OCI-LY3 (cell line): ENCODE measurements at regions not wholly inside any gene's neighbourhood (a gene's known extent, or its start where the extent isn't known, plus 50 kb on each side); places are given as distances from the start of the nearest gene placed in this dataset.

Experiments
- EZH2phosphoT487 ChIP-seq: fragments of 200-600 bp; shearing (Covaris generic); IDR thresholded peaks from 2 replicates; pipeline ENCODE4 v1.6.1; 2018; ENCODE audit warnings: antibody characterized with exemption, mixed run types, low read depth
- TF ChIP-seq, protein P1 (sequence below): fragments of 200-600, 300-600 bp; sonication (generic); IDR thresholded peaks from 2 replicates; pipeline ENCODE4 v1.5.1; 2014; ENCODE audit warnings: antibody characterized with exemption, low read length, low read depth

DNA sequence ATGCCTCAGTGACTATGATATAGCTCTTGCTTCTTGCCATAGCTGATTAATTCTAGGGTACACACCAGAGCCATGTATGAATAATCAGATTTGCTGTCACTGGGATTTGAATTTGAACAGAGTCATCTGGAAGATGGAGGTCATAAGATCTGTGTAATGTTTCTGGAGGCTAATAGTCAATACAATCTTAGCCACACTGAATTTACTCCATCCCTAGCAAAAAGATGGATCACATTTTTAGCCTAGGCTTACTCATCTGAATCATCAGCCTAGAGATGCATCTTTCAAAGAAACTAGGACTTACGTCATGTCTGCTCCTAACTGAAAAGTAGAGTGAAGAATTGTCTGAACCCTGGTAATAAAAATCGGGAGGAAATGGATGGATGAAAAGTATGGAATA is 142.3 kb upstream of the ZNF804B start:
- TF ChIP-seq, protein P1, sequence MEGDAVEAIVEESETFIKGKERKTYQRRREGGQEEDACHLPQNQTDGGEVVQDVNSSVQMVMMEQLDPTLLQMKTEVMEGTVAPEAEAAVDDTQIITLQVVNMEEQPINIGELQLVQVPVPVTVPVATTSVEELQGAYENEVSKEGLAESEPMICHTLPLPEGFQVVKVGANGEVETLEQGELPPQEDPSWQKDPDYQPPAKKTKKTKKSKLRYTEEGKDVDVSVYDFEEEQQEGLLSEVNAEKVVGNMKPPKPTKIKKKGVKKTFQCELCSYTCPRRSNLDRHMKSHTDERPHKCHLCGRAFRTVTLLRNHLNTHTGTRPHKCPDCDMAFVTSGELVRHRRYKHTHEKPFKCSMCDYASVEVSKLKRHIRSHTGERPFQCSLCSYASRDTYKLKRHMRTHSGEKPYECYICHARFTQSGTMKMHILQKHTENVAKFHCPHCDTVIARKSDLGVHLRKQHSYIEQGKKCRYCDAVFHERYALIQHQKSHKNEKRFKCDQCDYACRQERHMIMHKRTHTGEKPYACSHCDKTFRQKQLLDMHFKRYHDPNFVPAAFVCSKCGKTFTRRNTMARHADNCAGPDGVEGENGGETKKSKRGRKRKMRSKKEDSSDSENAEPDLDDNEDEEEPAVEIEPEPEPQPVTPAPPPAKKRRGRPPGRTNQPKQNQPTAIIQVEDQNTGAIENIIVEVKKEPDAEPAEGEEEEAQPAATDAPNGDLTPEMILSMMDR: no peak
- no peak for TF ChIP-seq EZH2phosphoT487
